ENCODE measurements at regions not wholly inside any gene's neighbourhood (a gene's known extent, or its start where the extent isn't known, plus 50 kb on each side); places are given as distances from the start of the nearest gene placed in this dataset.

GRCh38 chr9:115192280-115192679 lies 74.3 kb upstream of the TNC start:
- TF ChIP-seq, protein P1, sequence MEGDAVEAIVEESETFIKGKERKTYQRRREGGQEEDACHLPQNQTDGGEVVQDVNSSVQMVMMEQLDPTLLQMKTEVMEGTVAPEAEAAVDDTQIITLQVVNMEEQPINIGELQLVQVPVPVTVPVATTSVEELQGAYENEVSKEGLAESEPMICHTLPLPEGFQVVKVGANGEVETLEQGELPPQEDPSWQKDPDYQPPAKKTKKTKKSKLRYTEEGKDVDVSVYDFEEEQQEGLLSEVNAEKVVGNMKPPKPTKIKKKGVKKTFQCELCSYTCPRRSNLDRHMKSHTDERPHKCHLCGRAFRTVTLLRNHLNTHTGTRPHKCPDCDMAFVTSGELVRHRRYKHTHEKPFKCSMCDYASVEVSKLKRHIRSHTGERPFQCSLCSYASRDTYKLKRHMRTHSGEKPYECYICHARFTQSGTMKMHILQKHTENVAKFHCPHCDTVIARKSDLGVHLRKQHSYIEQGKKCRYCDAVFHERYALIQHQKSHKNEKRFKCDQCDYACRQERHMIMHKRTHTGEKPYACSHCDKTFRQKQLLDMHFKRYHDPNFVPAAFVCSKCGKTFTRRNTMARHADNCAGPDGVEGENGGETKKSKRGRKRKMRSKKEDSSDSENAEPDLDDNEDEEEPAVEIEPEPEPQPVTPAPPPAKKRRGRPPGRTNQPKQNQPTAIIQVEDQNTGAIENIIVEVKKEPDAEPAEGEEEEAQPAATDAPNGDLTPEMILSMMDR (IDR thresholded peaks at IDR 0.05; ENCODE audit: low read depth, low read length), result no peak
- no peak for DNase-seq (ENCODE audit: extremely low read depth, low read depth)

- DNase-seq (ENCODE audit: extremely low read depth, low read depth), result no peak
- TF ChIP-seq, protein P1 (IDR thresholded peaks at IDR 0.05; ENCODE audit: low read depth, low read length), result no peak
Observed at GRCh38 chr9:115192835-115193525, 75.0 kb upstream of the TNC start.

GRCh38 chr9:115193777-115194176 lies 75.8 kb upstream of the TNC start:
- TF ChIP-seq, protein P1 (IDR thresholded peaks at IDR 0.05; ENCODE audit: low read depth, low read length), result no peak
- DNase-seq (ENCODE audit: extremely low read depth, low read depth), result no peak

DNA sequence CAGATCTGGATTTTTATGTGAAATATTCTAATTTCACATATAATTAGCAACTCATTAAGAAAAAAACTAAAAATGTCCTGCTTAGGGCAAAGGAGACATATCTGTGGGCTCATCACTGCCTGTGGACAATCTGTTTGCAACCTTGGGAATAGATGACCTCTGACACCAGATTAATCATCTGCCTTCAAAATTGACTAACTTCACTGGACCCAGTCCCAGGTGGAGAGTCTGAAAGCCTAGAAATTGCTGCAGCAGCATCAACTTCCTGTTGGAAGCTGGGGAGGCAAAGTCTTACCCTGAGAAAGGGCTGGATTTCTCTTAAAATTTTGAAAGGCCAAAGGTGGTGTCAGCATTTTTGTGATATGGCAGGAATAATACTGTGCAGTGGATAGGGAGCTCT lies 76.3 kb upstream of the TNC start:
- TF ChIP-seq, protein P1 (IDR thresholded peaks at IDR 0.05; ENCODE audit: low read depth, low read length), result no peak
- DNase-seq (ENCODE audit: extremely low read depth, low read depth), result no peak

- TF ChIP-seq, protein P1 (IDR thresholded peaks at IDR 0.05; ENCODE audit: low read depth, low read length), result no peak
Observed at GRCh38 chr9:115195912-115196311, 78.0 kb upstream of the TNC start.

DNA sequence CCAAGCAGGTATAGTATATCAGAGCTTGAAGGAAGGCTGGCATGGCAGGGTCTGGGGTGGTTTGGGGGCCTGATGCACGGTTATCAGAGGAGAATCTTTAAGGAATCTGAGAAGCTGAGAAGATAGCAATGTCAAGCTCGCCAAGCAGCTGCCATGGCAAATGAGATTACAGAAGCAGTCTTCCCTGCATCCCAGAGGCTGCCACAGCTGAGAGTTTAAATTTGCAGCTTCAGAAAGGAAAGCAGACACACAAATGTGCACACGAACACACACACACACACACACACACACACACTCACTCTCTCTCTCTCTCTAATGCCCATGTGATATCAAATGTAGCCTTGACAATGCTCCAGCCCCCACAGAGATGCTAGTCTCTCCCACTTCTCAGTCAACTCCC lies 79.0 kb upstream of the TNC start:
- TF ChIP-seq, protein P1 (IDR thresholded peaks at IDR 0.05; ENCODE audit: low read depth, low read length), result no peak
- DNase-seq (ENCODE audit: extremely low read depth, low read depth), result no peak

More at GRCh38 chr9:115195912-115196311, 78.0 kb upstream of the TNC start:
- DNase-seq (ENCODE audit: extremely low read depth, low read depth), result no peak

GRCh38 chr9:115198001-115198400 lies 80.0 kb upstream of the TNC start:
- no peak for DNase-seq (ENCODE audit: extremely low read depth, low read depth)
- TF ChIP-seq, protein P1 (IDR thresholded peaks at IDR 0.05; ENCODE audit: low read depth, low read length), result no peak

All from AG09319 (cell line).